ENCODE measurements at regions not wholly inside any gene's neighbourhood (a gene's known extent, or its start where the extent isn't known, plus 50 kb on each side); places are given as distances from the start of the nearest gene placed in this dataset.
A peak's percentile ranks its signal among the peaks of the same experiment; 100 is the strongest.
"Not testable (repeated sequence)": the region's sequence is repeated elsewhere in the genome, so short reads cannot be mapped to it uniquely, and the experiment has no call there.

DNA sequence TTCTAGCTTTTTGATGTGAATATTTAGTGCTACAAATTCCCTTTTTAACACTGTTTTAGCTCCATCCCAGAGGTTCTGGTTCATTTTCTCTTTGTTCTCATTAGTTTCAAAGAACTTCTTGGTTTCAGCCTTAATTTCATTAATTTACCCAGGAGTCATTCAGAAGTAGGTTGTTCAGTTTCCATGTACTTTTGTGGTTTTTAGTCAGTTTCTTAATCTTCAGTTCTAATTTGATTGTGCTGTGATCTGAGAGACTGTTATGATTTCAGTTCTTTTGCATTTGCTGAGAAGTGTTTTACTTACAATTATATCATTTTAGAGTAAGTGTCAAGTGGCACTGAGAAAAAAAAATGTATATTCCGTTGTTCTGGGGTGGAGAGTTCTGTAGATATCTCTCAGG, 240.1 kb upstream of the RASA1 start:
- Histone ChIP-seq H3K27me3 (no peaks in the 10 kb centered on the region), H3K4me3 (no peak overlapping the region), H3K4me1 (ENCODE audit: low read depth) (no peaks in the 10 kb centered on the region), H3K36me3 (no peaks in the 10 kb centered on the region), H3K9me3 (ENCODE audit: low read depth) (no peaks in the 10 kb centered on the region), H3K27ac (no peak overlapping the region)
- no peak for DNase-seq (ENCODE audit: low read depth in 1 of 2, low spot score in 1 of 2)
- no peak for TF ChIP-seq CTCF (IDR thresholded peaks at IDR 0.05; ENCODE audit: low read depth, low read length)

- DNase-seq (ENCODE audit: low read depth in 1 of 2, low spot score in 1 of 2), result peak in 1 of 2 donors; percentile 4
- Histone ChIP-seq H3K27ac (no peak overlapping the region), H3K4me3 (no peak overlapping the region), H3K36me3 (no peaks in the 10 kb centered on the region), H3K27me3 (no peaks in the 10 kb centered on the region), H3K9me3 (ENCODE audit: low read depth) (no peaks in the 10 kb centered on the region), H3K4me1 (ENCODE audit: low read depth) (no peaks in the 10 kb centered on the region)
- TF ChIP-seq CTCF (IDR thresholded peaks at IDR 0.05; ENCODE audit: low read depth, low read length), result no peak
Measured at GRCh38 chr5:87029951-87030350, 237.7 kb upstream of the RASA1 start.

- no peak overlapping the region for H3K4me3 ChIP-seq
- no peaks in the 10 kb centered on the region for H3K36me3 ChIP-seq
- no peak for TF ChIP-seq CTCF (IDR thresholded peaks at IDR 0.05; ENCODE audit: low read depth, low read length)
- H3K27ac ChIP-seq, result no peak overlapping the region
- no peak for DNase-seq (ENCODE audit: low read depth in 1 of 2, low spot score in 1 of 2)
- no peaks in the 10 kb centered on the region for H3K9me3 ChIP-seq (ENCODE audit: low read depth)
- H3K4me1 ChIP-seq (ENCODE audit: low read depth), result no peaks in the 10 kb centered on the region
- no peaks in the 10 kb centered on the region for H3K27me3 ChIP-seq
Measured at GRCh38 chr5:87030699-87031098, 237.0 kb upstream of the RASA1 start.

DNA sequence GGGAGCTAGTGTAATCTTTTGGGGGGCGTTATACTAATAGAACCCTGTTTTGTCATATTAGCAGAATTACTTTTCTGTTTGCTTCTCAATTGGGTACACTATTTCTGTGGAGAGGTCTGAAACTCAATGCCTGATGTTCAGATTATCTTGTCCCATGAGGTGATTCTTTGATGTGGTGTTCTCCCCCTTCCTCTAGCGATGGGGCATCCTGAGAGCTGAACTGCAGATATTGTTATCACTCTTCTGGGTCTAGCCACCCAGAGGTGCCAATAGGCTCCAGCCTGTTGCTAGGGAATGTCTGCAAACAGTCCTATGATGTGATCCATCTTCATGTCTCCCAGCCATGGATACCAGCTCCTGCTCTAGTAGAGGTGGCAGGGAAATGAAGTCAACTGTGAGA, 233.1 kb upstream of the RASA1 start:
- Histone ChIP-seq H3K4me3 (no peak overlapping the region), H3K27ac (no peak overlapping the region), H3K4me1 (ENCODE audit: low read depth) (no peaks in the 10 kb centered on the region), H3K36me3 (no peaks in the 10 kb centered on the region), H3K27me3 (no peaks in the 10 kb centered on the region), H3K9me3 (ENCODE audit: low read depth) (no peaks in the 10 kb centered on the region)
- no peak for TF ChIP-seq CTCF (IDR thresholded peaks at IDR 0.05; ENCODE audit: low read depth, low read length)
- no peak for DNase-seq (ENCODE audit: low read depth in 1 of 2, low spot score in 1 of 2)

DNA sequence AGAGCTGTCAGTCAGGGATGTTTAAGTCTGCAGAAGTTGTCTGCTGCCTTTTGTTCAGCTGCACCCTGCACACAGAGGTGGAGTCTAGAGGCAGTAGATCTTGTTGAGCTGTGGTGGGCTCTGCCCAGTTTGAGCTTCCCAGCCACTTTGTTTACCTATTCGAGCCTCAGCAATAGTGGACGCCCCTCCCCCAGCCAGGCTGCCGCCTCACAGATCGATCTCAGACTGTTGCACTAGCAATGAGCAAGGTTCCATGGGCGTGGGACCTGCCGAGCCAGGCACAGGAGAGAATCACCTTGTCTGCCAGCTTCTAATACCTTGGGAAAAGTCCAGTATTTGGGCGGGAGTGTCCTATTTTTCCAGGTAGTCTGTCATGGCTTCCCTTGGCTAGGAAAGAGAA, 225.1 kb upstream of the RASA1 start:
- no peak overlapping the region for H3K27ac ChIP-seq
- no peak for DNase-seq (ENCODE audit: low read depth in 1 of 2, low spot score in 1 of 2)
- H3K4me3 ChIP-seq, result no peak overlapping the region
- H3K4me1 ChIP-seq (ENCODE audit: low read depth), result no peaks in the 10 kb centered on the region
- H3K9me3 ChIP-seq (ENCODE audit: low read depth), result no peaks in the 10 kb centered on the region
- TF ChIP-seq CTCF (IDR thresholded peaks at IDR 0.05; ENCODE audit: low read depth, low read length), result no peak
- no peaks in the 10 kb centered on the region for H3K27me3 ChIP-seq
- H3K36me3 ChIP-seq, result no peaks in the 10 kb centered on the region

DNA sequence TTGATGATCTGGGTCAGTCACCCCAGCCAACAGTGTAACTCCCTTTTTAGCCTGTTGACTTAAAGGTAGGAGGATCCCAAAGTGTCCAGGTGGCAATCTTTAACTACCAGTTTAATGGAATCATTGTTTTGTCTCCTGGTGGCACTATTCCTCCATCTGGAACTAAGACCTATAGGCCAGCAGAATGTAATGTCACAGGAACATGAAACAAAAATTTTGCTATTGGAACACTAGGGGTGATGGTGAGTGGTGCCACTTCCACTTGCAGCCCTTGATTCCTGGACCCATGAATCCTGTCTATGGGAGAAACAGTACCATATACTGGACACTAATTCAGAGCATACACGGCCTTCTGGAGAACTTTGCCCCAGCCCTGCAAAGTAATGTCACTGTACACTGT, 219.5 kb upstream of the RASA1 start:
- Histone ChIP-seq H3K27ac (no peak overlapping the region), H3K9me3 (ENCODE audit: low read depth) (no peaks in the 10 kb centered on the region), H3K4me3 (no peak overlapping the region), H3K4me1 (ENCODE audit: low read depth) (no peaks in the 10 kb centered on the region), H3K36me3 (no peaks in the 10 kb centered on the region), H3K27me3 (no peaks in the 10 kb centered on the region)
- TF ChIP-seq CTCF (IDR thresholded peaks at IDR 0.05; ENCODE audit: low read depth, low read length), result no peak
- DNase-seq (ENCODE audit: low read depth in 1 of 2, low spot score in 1 of 2), result no peak

DNA sequence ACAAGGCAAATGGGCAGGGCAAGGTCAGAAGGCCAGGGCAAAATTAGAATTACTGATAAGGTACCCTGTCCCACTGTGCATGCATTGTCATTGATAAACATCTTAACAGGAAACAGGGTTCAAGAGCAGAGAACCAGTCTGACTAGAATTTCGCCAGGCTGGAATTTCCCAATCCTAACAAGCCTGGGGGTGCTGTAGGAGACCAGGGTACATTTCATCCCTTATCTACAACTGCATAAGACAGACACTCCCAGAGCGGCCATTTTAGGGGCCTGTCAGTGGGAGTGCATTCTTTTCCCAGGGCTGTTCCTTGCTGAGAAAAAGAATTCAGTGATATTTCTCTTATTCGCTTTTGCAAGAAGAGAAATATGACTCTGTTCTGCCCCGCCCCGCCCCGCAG, 218.7 kb upstream of the RASA1 start:
- not testable (repeated sequence) for H3K4me3 ChIP-seq; H3K27ac ChIP-seq; H3K9me3 ChIP-seq (ENCODE audit: low read depth); H3K4me1 ChIP-seq (ENCODE audit: low read depth); DNase-seq (ENCODE audit: low read depth in 1 of 2, low spot score in 1 of 2); H3K36me3 ChIP-seq; H3K27me3 ChIP-seq

Data from cardiac muscle cell (in vitro differentiated cells and primary cell).